A673 (cell line): ENCODE measurements at regions not wholly inside any gene's neighbourhood (a gene's known extent, or its start where the extent isn't known, plus 50 kb on each side); places are given as distances from the start of the nearest gene placed in this dataset.

ENCODE experiments used
- EZH2 ChIP-seq: fragments of 200-600 bp; sonication (generic); IDR thresholded peaks from 2 replicates; pipeline ENCODE4 v1.6.1; 2017; ENCODE audit warnings: borderline replicate concordance, low read depth, mild to moderate bottlenecking, mixed read lengths, antibody characterized with exemption, low read length; ENCODE audit not compliant: poor library complexity, severe bottlenecking
- TF ChIP-seq, protein P1 (sequence below): fragments of 300-800, 200-600 bp; sonication (generic); conservative IDR thresholded peaks from 2 replicates; pipeline ENCODE4 v1.5.1; 2017; ENCODE audit warnings: low read depth, mild to moderate bottlenecking, antibody characterized with exemption, low read length, moderate library complexity, mixed read lengths

DNA sequence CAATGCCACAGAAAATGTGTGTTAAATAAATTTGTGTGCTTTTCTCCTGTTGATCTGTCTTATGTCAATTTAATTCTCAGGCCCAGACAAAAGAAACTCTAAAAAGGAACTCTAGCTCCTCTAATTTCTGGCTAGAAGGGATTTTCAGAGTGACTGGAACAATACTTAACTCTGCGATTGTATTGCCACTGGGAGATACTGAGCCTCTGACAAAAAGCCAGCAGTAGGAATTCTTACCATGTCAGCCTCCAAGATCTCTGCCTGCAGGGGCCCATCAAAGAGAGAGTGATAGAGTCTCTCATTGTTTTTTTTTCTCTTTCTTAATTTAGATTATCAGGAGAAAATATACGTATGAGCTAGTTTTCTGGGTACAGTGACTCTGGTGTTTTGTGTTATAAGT is 1165.7 kb downstream of the BRINP3 start:
- TF ChIP-seq, protein P1, sequence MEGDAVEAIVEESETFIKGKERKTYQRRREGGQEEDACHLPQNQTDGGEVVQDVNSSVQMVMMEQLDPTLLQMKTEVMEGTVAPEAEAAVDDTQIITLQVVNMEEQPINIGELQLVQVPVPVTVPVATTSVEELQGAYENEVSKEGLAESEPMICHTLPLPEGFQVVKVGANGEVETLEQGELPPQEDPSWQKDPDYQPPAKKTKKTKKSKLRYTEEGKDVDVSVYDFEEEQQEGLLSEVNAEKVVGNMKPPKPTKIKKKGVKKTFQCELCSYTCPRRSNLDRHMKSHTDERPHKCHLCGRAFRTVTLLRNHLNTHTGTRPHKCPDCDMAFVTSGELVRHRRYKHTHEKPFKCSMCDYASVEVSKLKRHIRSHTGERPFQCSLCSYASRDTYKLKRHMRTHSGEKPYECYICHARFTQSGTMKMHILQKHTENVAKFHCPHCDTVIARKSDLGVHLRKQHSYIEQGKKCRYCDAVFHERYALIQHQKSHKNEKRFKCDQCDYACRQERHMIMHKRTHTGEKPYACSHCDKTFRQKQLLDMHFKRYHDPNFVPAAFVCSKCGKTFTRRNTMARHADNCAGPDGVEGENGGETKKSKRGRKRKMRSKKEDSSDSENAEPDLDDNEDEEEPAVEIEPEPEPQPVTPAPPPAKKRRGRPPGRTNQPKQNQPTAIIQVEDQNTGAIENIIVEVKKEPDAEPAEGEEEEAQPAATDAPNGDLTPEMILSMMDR, result no peak
- no peak for TF ChIP-seq EZH2
